ENCODE measurements at regions not wholly inside any gene's neighbourhood (a gene's known extent, or its start where the extent isn't known, plus 50 kb on each side); places are given as distances from the start of the nearest gene placed in this dataset.

DNA sequence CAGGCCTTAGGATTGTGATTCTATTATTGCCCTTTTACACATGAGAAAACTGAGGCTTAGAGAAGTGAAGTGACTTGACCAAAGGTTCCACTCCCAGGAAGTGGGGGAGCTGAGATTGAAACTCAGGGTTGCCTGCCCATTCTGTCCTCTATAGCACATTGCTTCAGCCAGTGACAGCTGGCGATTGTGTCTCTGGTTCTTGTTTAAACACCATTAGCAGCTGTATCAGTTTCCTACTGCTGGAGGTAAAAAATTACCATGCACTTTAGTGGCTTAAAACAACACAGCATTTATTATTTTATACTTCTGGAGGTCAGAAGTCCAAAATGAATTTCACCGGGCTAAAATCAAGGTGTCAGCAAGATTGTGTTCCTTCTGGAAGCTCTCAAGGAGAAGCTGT lies 205.8 kb upstream of the MAMLD1 start:
- Histone ChIP-seq H3K9me3 (ENCODE audit: control insufficient read depth, insufficient read depth, low read length) (no peaks in the 10 kb centered on the region), H3K36me3 (ENCODE audit: control insufficient read depth, insufficient read depth, low read length) (no peaks in the 10 kb centered on the region), H3K27me3 (ENCODE audit: control insufficient read depth, insufficient read depth, low read length) (no peaks in the 10 kb centered on the region), H3K4me3 (ENCODE audit: low read length) (no peak overlapping the region), H3K27ac (ENCODE audit: low read length) (no peak overlapping the region), H3K4me1 (ENCODE audit: control insufficient read depth, insufficient read depth, low read length) (no peaks in the 10 kb centered on the region)
- TF ChIP-seq, protein P1, sequence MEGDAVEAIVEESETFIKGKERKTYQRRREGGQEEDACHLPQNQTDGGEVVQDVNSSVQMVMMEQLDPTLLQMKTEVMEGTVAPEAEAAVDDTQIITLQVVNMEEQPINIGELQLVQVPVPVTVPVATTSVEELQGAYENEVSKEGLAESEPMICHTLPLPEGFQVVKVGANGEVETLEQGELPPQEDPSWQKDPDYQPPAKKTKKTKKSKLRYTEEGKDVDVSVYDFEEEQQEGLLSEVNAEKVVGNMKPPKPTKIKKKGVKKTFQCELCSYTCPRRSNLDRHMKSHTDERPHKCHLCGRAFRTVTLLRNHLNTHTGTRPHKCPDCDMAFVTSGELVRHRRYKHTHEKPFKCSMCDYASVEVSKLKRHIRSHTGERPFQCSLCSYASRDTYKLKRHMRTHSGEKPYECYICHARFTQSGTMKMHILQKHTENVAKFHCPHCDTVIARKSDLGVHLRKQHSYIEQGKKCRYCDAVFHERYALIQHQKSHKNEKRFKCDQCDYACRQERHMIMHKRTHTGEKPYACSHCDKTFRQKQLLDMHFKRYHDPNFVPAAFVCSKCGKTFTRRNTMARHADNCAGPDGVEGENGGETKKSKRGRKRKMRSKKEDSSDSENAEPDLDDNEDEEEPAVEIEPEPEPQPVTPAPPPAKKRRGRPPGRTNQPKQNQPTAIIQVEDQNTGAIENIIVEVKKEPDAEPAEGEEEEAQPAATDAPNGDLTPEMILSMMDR (IDR thresholded peaks at IDR 0.05), result no peak
- Mint-ChIP-seq H3K9me3 (no peaks in the 10 kb centered on the region), H3K36me3 (no peaks in the 10 kb centered on the region), H3K4me3 (no peak overlapping the region), H3K27me3 (ENCODE audit: low read depth in 2 of 2) (peaks cover 4 to 5% of the 10 kb centered on the region in 2 donors), H3K4me1 (no peaks in the 10 kb centered on the region), H3K27ac (no peak overlapping the region)
- DNase-seq (no peak), ATAC-seq (no peak)
- WGBS (ENCODE audit: insufficient coverage), result 90% methylated on average over 2 of the region's 2 CpGs
- intact Hi-C loops (cut with micrococcal nuclease), result no loop called here

DNA sequence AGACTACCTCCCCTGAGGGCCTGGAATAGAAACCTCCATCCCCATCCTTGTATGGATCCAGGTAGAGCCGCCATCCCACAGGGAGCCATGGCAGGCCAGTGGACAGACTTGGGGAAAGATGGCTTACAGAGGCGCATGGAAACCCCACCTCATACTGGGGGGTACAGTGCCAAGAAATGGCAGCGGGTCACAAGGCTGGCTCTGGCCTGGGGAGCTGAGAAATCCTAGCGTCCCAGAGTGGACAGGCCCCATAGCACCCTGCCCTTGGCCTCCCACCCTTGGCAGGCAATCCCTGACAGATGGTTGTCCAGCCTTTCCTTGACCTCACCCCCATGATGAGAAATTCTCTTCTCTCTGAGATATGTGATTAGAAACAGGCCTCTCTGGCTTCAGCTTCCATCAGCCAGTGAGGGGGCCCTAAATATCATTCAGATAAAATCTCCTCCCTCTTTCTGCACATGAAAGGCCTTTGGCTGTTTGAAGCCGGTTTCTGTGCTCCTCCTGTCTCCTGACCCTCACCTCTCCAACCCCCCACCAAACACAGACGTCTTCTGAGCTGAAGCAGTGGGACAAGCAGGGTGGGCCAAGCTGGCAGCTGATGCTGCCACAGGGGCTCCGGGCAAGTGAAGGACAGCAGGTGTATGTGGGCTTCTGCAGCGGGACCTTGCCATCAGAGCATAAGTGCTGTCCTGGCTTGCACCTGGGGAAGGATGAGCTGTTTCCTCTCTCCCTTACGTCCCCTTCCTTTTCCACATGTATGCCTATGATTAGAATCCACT lies 204.4 kb upstream of the MAMLD1 start:
- Mint-ChIP-seq H3K27me3 (ENCODE audit: low read depth in 2 of 2) (peaks cover 4 to 5% of the 10 kb centered on the region in 2 donors), H3K4me3 (no peak overlapping the region), H3K27ac (no peak overlapping the region), H3K9me3 (no peaks in the 10 kb centered on the region), H3K4me1 (no peaks in the 10 kb centered on the region), H3K36me3 (no peaks in the 10 kb centered on the region)
- intact Hi-C loops (cut with micrococcal nuclease), result no loop called here
- WGBS (ENCODE audit: insufficient coverage), result 91% methylated on average over 8 of the region's 9 CpGs
- no peaks in the 10 kb centered on the region for H3K27me3 ChIP-seq (ENCODE audit: control insufficient read depth, insufficient read depth, low read length)
- H3K9me3 ChIP-seq (ENCODE audit: control insufficient read depth, insufficient read depth, low read length), result no peaks in the 10 kb centered on the region
- no peaks in the 10 kb centered on the region for H3K36me3 ChIP-seq (ENCODE audit: control insufficient read depth, insufficient read depth, low read length)
- no peaks in the 10 kb centered on the region for H3K4me1 ChIP-seq (ENCODE audit: control insufficient read depth, insufficient read depth, low read length)
- no peak overlapping the region for H3K4me3 ChIP-seq (ENCODE audit: low read length)
- ATAC-seq (no peak), DNase-seq (no peak)
- no peak overlapping the region for H3K27ac ChIP-seq (ENCODE audit: low read length)
- TF ChIP-seq, protein P1 (IDR thresholded peaks at IDR 0.05), result no peak

DNA sequence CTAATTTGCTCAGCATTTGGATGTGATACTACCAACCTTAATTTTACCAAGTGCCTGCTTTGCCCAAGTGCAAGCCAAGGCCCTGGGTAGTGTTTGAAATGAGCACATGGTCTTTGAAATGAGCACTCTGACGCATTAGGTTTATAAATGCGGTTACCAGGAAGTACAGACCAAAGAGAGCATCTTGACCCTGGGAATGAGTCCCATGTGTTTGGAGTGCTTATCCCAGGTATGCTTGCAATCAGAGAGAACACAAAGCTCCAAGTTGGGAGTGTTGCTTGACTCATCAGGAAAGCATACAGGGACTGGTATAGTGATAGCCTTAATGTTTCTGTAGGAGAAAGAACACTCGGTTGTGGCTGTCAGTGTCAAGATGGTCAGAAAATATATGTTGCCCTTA lies 203.6 kb upstream of the MAMLD1 start:
- Histone ChIP-seq H3K27me3 (ENCODE audit: control insufficient read depth, insufficient read depth, low read length) (no peaks in the 10 kb centered on the region), H3K4me1 (ENCODE audit: control insufficient read depth, insufficient read depth, low read length) (no peaks in the 10 kb centered on the region), H3K9me3 (ENCODE audit: control insufficient read depth, insufficient read depth, low read length) (no peaks in the 10 kb centered on the region), H3K27ac (ENCODE audit: low read length) (no peak overlapping the region), H3K36me3 (ENCODE audit: control insufficient read depth, insufficient read depth, low read length) (no peaks in the 10 kb centered on the region), H3K4me3 (ENCODE audit: low read length) (no peak overlapping the region)
- Mint-ChIP-seq H3K4me1 (no peaks in the 10 kb centered on the region), H3K4me3 (no peak overlapping the region), H3K9me3 (no peaks in the 10 kb centered on the region), H3K36me3 (no peaks in the 10 kb centered on the region), H3K27ac (no peak overlapping the region), H3K27me3 (ENCODE audit: low read depth in 2 of 2) (peaks cover 4 to 5% of the 10 kb centered on the region in 2 donors)
- TF ChIP-seq, protein P1 (IDR thresholded peaks at IDR 0.05), result no peak
- 97% methylated on average over 2 of the region's 3 CpGs for WGBS (ENCODE audit: insufficient coverage)
- DNase-seq, result no peak
- intact Hi-C loops (cut with micrococcal nuclease), result no loop called here
- no peak for ATAC-seq

DNA sequence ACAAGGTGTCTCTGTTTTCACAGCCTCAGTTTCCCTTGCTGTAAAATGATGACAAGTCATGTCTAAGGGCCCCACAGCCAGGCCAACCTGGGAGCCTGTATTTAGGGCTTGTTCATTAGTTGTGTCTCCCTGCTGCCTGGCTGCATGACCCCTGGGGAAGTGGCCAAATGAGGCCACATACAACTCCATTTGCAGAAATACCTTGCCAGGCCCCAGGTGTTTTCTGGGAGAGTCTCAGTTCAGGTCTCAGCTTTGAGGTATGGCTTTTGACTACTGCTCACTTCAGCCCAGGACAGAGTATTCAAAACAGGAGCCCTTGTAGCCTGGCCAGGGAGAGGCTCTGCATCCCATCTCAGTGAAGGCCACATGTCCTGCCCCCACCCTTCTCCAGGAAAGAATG lies 202.5 kb upstream of the MAMLD1 start:
- intact Hi-C loops (cut with micrococcal nuclease), result no loop called here
- no peak for DNase-seq

More for the DNA sequence above, 202.5 kb upstream of the MAMLD1 start:
- peaks cover 4 to 5% of the 10 kb centered on the region in 2 donors for H3K27me3 Mint-ChIP-seq (ENCODE audit: low read depth in 2 of 2)
- Histone ChIP-seq H3K36me3 (ENCODE audit: control insufficient read depth, insufficient read depth, low read length) (no peaks in the 10 kb centered on the region), H3K27me3 (ENCODE audit: control insufficient read depth, insufficient read depth, low read length) (no peaks in the 10 kb centered on the region), H3K9me3 (ENCODE audit: control insufficient read depth, insufficient read depth, low read length) (no peaks in the 10 kb centered on the region), H3K27ac (ENCODE audit: low read length) (no peak overlapping the region), H3K4me1 (ENCODE audit: control insufficient read depth, insufficient read depth, low read length) (no peaks in the 10 kb centered on the region), H3K4me3 (ENCODE audit: low read length) (no peak overlapping the region)
- no peak for ATAC-seq
- no peaks in the 10 kb centered on the region for H3K9me3 Mint-ChIP-seq
- no peaks in the 10 kb centered on the region for H3K36me3 Mint-ChIP-seq
- no peaks in the 10 kb centered on the region for H3K4me1 Mint-ChIP-seq
- TF ChIP-seq, protein P1 (IDR thresholded peaks at IDR 0.05), result no peak
- no peak overlapping the region for H3K4me3 Mint-ChIP-seq
- no peak overlapping the region for H3K27ac Mint-ChIP-seq

All from natural killer cell (primary cell).